GM19351 (cell line): ENCODE measurements at regions not wholly inside any gene's neighbourhood (a gene's known extent, or its start where the extent isn't known, plus 50 kb on each side); places are given as distances from the start of the nearest gene placed in this dataset.

Experiments
- ATAC-seq: cut with Tn5 transposase; IDR thresholded peaks from one replicate; pipeline ENCODE4 v1.9.1; 2021; ENCODE audit warnings: mild to moderate bottlenecking, moderate library complexity; ENCODE audit not compliant: unreplicated experiment

DNA sequence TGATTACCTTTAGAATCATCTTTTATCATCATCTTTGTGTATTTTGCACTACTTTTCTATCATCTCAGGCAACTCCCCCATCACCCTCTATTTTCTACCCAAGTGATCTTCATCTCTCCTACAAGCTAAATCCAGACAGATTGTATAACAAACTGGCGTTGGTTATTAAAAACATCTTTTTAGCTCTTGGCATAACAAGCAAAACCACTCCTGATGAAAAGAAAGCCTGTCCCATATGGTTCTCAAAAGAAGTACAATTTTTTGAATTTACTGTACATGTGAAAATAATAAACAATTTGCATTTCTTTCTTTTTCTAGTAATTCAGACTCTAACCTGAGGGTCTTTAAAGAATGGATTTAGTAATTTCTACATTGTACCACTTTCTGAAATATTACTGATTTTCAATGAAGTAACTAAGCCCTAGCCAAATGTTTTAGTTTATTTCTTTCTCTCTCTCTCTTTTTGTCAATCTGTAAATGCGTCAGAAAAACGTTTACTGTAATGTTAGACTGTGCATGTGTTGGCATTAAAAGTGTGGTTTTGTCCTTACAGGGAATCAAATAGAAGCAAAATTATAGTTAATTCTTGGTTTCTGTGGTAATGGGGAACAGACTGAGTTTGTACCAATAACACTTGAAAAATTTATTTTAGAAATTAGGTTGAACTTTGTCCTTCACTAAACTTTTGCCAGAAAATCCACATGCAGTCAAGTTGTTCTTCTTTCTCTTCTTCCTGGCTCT is 52.5 kb upstream of the RPS23 start:
- no peak for ATAC-seq

DNA sequence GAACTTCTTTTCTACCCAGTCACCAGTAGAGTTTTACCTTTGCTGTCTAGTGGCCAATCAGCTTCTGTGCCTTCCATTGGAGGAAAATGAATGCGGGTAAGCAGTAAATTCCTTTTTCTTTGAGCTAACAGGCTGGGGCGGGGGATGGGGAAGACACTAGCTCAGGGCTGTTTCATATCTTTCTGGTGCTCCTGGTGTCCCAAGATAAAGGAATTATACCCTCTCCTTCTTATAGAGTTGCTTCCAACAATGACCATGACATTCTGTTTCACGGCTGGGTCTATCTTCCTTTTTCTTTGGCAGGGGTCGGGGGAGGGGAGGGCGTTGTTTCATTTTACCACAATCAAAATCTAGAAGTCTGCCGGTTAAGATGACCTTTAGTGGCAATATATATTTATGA is 51.2 kb upstream of the RPS23 start:
- ATAC-seq: no peak
